ENCODE measurements at regions not wholly inside any gene's neighbourhood (a gene's known extent, or its start where the extent isn't known, plus 50 kb on each side); places are given as distances from the start of the nearest gene placed in this dataset.

- TF ChIP-seq POLR2A (IDR thresholded peaks at IDR 0.05; ENCODE audit: low read depth, low read length) (no peak), GATA2 (IDR thresholded peaks at IDR 0.05; ENCODE audit: insufficient read depth, insufficient read length, low read depth, low read length) (no peak), POLR2AphosphoS5 (IDR thresholded peaks at IDR 0.05; ENCODE audit: insufficient read depth, low read depth, low read length) (no peak)
- TF ChIP-seq, protein P1, sequence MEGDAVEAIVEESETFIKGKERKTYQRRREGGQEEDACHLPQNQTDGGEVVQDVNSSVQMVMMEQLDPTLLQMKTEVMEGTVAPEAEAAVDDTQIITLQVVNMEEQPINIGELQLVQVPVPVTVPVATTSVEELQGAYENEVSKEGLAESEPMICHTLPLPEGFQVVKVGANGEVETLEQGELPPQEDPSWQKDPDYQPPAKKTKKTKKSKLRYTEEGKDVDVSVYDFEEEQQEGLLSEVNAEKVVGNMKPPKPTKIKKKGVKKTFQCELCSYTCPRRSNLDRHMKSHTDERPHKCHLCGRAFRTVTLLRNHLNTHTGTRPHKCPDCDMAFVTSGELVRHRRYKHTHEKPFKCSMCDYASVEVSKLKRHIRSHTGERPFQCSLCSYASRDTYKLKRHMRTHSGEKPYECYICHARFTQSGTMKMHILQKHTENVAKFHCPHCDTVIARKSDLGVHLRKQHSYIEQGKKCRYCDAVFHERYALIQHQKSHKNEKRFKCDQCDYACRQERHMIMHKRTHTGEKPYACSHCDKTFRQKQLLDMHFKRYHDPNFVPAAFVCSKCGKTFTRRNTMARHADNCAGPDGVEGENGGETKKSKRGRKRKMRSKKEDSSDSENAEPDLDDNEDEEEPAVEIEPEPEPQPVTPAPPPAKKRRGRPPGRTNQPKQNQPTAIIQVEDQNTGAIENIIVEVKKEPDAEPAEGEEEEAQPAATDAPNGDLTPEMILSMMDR (IDR thresholded peaks at IDR 0.05; ENCODE audit: extremely low read depth in 1 of 2, insufficient read depth in 1 of 2, low read depth in 1 of 2, low read length in 2 of 2): no peak
These were observed 65.9 kb upstream of the LCTL start for GRCh38 chr15:66631616-66632263.

Measured in endothelial cell of umbilical vein (primary cell).